Gastroesophageal sphincter (tissue), 3 donors: ENCODE measurements at regions not wholly inside any gene's neighbourhood (a gene's known extent, or its start where the extent isn't known, plus 50 kb on each side); places are given as distances from the start of the nearest gene placed in this dataset.

ENCODE experiments used
- CTCF ChIP-seq, 4 experiments: fragments of 200-600 bp in 2 of 4; fragments of 450-650 bp in 2 of 4; sonication (generic) in 1 of 4; IDR thresholded peaks; one replicate each; pipeline ENCODE4 v1.5.1; 2017 to 2019; ENCODE audit warnings: antibody characterized with exemption in 4 of 4, mild to moderate bottlenecking in 2 of 4, moderate library complexity in 2 of 4
- EP300 ChIP-seq: sonication (generic); formaldehyde crosslinking; IDR thresholded peaks from one replicate; pipeline ENCODE4 v1.6.1; 2017; ENCODE audit warnings: antibody characterized with exemption, mild to moderate bottlenecking
- POLR2A ChIP-seq, 2 donors: fragments of 450-650 bp; IDR thresholded peaks; one replicate each; pipeline ENCODE4 v1.6.1; 2017; ENCODE audit warnings: antibody characterized with exemption in 2 of 2, mild to moderate bottlenecking in 2 of 2, moderate library complexity in 1 of 2

- TF ChIP-seq EP300 (no peak), CTCF (IDR thresholded peaks at IDR 0.05) (no peak), POLR2A (IDR thresholded peaks at IDR 0.05) (no peak)
These were observed 80.7 kb upstream of the STEAP4 start for GRCh38 chr7:88387368-88387767.
